ENCODE measurements at regions not wholly inside any gene's neighbourhood (a gene's known extent, or its start where the extent isn't known, plus 50 kb on each side); places are given as distances from the start of the nearest gene placed in this dataset.

- TF ChIP-seq, protein P1, sequence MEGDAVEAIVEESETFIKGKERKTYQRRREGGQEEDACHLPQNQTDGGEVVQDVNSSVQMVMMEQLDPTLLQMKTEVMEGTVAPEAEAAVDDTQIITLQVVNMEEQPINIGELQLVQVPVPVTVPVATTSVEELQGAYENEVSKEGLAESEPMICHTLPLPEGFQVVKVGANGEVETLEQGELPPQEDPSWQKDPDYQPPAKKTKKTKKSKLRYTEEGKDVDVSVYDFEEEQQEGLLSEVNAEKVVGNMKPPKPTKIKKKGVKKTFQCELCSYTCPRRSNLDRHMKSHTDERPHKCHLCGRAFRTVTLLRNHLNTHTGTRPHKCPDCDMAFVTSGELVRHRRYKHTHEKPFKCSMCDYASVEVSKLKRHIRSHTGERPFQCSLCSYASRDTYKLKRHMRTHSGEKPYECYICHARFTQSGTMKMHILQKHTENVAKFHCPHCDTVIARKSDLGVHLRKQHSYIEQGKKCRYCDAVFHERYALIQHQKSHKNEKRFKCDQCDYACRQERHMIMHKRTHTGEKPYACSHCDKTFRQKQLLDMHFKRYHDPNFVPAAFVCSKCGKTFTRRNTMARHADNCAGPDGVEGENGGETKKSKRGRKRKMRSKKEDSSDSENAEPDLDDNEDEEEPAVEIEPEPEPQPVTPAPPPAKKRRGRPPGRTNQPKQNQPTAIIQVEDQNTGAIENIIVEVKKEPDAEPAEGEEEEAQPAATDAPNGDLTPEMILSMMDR (IDR thresholded peaks at IDR 0.05; ENCODE audit: control extremely low read depth, extremely low read depth, low read depth, missing control alignments), result no peak
- no peak for DNase-seq (ENCODE audit: extremely low spot score)
- ChIA-PET CTCF (no interaction called here), POLR2A (no interaction called here)
Observed at GRCh38 chr5:120738568-120738967, 274.5 kb downstream of the PRR16 start.

- no peak for DNase-seq (ENCODE audit: extremely low spot score)
- CTCF ChIA-PET, result no interaction called here
- TF ChIP-seq, protein P1 (IDR thresholded peaks at IDR 0.05; ENCODE audit: control extremely low read depth, extremely low read depth, low read depth, missing control alignments), result no peak
- POLR2A ChIA-PET, result no interaction called here
Observed at GRCh38 chr5:120740989-120741388, 276.9 kb downstream of the PRR16 start.

- POLR2A ChIA-PET, result no interaction called here
- CTCF ChIA-PET, result no interaction called here
- no peak for DNase-seq (ENCODE audit: extremely low spot score)
Observed at GRCh38 chr5:120748474-120748873, 284.4 kb downstream of the PRR16 start.

DNA sequence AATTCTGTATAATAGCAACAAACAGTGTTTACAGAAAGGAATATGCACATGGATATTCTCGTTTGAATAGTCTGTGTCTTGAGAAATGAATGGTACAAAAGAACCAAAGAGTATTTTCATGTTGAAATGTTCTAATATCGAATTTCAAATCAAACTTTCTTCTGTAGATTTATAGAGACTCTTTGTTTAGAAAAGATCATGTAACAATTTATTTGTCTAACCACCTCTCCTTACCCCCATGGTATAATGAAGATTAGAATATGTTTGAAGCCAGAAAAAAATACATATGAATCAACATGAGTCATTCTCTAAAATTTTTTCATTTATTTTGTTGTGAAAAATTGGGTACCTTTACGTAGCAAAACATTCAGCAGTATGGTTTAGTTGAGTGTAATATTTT lies 285.6 kb downstream of the PRR16 start:
- no peak for DNase-seq (ENCODE audit: extremely low spot score)
- POLR2A ChIA-PET, result no interaction called here
- CTCF ChIA-PET, result no interaction called here
- TF ChIP-seq, protein P1 (IDR thresholded peaks at IDR 0.05; ENCODE audit: control extremely low read depth, extremely low read depth, low read depth, missing control alignments), result no peak

More at GRCh38 chr5:120748474-120748873, 284.4 kb downstream of the PRR16 start:
- TF ChIP-seq, protein P1 (IDR thresholded peaks at IDR 0.05; ENCODE audit: control extremely low read depth, extremely low read depth, low read depth, missing control alignments), result no peak

DNA sequence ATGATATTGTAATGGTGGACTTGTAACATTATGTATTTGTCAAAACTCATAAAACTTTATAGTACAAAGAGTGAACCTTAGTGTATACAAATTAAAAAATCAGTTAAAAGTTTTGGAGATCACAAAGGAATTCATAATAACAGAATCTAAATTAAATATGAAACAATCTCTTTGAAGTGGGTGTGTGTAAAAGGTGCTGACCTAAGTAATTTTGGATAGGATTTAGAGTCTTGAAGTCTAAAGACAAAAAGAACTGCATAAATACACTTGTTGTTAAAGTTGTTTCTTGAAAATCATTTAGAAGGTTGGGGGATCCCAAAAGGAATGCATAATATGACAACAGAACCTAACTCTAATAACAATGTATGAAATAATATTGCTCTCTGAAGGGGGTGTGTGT lies 295.5 kb downstream of the PRR16 start:
- POLR2A ChIA-PET, result no interaction called here
- TF ChIP-seq, protein P1 (IDR thresholded peaks at IDR 0.05; ENCODE audit: control extremely low read depth, extremely low read depth, low read depth, missing control alignments), result no peak
- DNase-seq (ENCODE audit: extremely low spot score), result no peak
- CTCF ChIA-PET, result no interaction called here

GRCh38 chr5:120761986-120762385 lies 297.9 kb downstream of the PRR16 start:
- CTCF ChIA-PET, result no interaction called here
- POLR2A ChIA-PET, result no interaction called here
- no peak for DNase-seq (ENCODE audit: extremely low spot score)
- TF ChIP-seq, protein P1 (IDR thresholded peaks at IDR 0.05; ENCODE audit: control extremely low read depth, extremely low read depth, low read depth, missing control alignments), result no peak

DNA sequence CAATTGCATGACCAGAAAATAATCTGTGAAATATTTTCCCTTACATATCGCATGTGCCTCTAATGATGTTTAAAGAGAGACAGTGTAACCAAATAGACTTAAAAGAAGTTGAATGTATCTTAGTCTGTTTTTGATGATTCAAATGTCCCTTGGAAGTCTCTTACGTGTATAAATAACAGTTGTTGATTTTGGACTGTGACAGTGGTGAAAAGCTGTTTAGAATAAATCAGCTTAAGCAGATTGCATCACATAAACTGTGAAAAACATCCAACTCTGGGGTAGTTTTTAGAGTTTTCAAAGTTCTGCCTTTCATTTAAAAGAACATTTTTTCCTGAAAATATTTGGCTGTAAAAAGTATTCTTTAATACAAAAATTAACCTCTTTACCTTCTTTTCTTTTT lies 301.1 kb downstream of the PRR16 start:
- TF ChIP-seq, protein P1 (IDR thresholded peaks at IDR 0.05; ENCODE audit: control extremely low read depth, extremely low read depth, low read depth, missing control alignments), result no peak
- ChIA-PET POLR2A (no interaction called here), CTCF (interaction anchor here (1.0 kb wide), 1 partner anchor 8 kb away, joined by 3 read pairs; no protein-coding TSS in a partner anchor)
- DNase-seq (ENCODE audit: extremely low spot score), result no peak

Data from GM10248 (cell line).